GM21619 (cell line): ENCODE measurements at regions not wholly inside any gene's neighbourhood (a gene's known extent, or its start where the extent isn't known, plus 50 kb on each side); places are given as distances from the start of the nearest gene placed in this dataset.

ENCODE experiments used
- ATAC-seq: cut with Tn5 transposase; IDR thresholded peaks from one replicate; pipeline ENCODE4 v1.9.1; 2021; ENCODE audit not compliant: unreplicated experiment

DNA sequence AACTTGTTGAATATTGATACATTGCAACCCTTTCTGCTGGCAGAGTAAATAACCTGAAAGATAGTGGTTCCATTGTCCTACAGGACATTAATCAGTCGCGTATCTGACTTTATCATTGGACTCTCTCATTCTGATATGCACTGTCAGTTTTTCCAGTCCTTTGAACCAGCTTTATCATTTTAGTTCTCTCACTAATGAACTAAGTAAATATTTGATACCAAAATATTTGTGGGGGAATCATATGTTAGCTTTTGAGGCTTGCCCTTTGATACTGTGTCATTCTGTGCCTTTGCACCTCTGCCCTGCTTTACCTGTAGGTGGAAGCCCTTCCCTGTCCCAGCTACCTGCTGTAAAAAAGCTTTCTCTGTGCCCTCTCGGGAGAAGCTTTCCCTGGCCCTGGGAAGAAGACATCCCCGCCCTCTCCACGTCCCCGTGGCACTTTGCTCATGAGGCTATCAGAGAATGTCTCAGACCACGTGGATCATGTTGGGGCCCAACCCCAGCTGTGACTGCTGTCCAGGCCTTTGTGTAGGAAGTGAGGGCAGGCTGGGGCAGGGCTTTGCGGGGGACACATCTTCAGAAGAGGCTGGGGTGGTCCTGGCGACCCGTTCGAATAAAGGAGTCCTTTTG is 117.8 kb upstream of the NXT1 start:
- ATAC-seq = no peak

DNA sequence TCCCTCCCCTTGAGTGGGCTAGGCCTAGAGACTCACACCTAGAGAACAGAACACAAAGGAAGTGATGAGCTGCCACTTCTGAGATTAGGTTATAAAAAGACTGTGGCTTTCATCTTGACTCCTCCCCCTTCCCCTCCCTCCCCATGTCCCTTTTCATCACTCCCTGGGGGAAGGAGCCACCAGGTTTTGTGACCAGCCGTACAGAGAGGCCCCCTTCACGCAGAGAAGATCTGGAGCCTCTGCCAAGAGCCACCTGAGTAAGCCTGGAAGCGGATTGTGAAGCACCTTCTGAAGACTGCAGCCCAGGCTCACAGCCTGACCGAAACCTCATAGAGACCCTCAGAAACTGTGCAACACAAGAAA is 118.4 kb upstream of the NXT1 start:
- no peak for ATAC-seq

DNA sequence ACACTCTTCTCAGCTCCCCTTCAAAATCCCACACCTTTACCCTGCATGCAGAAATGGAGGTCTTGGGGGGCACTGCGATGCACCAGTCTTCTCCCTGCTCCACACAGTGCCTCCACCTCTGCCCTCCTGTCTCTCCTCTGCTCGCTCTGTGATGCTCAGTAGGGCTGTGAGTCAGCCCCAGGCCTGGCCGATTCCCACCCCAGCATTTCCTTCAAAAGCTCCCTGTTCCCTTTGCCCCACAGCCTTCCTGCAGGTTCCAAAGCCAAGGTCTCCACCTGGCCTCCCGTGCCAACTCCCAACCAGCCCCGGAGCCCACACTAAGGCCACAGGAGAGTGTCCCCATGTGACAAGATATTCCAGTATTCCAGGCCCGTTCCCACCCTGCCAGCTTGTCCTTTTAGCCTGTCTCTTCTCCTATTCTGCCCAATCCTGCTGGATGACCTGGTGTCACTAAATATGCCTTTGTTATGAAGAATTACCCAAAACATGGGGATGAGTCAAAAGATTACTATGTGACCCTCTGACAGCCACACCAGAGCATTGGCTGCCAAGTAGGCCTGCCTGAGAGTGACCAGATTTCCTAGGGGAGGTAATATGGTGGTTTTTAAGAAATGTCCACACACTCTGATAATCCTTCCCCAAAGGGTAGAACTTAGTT is 118.9 kb upstream of the NXT1 start:
- no peak for ATAC-seq

DNA sequence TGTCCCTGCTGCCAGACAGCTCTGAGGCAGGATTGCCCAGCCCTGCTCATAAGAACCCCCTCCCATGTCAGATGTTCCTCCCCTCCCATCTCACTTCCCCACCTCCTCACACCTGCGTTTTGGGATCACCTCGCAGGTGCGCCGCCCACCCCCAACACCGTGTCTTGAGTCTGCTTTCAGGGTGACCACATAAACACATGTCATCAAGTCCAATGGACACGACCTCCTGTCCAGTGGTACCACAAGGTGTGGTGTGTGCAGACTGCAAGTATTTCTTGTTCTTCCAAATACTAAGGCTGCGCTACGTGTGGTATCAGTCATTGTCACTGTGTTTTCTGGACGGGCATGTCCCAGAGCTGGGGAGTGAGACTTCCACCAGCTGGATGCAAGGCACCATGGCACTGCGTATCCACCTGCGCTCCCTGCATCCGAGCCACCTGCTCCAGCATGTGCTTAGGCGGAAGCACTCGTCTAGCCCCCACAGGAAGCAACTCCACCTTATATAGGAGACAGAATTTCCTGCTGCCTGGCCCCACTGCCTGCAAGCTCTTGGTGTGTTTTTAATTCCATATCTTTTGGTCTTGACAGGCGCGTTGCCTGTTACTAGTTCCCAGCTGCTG is 119.7 kb upstream of the NXT1 start:
- no peak for ATAC-seq

DNA sequence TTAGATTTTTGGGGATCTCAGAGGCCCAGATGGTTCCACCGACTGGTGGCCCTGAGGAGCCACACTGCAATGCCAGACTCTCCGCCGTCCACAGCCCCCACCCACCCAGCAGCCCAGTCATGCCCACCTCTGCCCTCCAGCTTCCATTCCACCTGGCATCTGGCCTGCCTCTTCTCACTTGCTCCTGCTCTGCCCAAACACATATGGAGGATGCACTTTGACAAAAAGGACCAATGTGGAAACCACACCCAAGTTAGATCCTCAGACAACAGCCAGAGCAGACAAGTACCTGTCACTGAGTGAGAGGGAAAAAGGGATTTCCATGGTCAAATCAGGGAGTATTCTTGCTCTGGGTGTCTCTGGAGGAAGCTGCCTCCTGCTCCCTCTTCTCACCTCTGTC is 120.6 kb upstream of the NXT1 start:
- no peak for ATAC-seq

DNA sequence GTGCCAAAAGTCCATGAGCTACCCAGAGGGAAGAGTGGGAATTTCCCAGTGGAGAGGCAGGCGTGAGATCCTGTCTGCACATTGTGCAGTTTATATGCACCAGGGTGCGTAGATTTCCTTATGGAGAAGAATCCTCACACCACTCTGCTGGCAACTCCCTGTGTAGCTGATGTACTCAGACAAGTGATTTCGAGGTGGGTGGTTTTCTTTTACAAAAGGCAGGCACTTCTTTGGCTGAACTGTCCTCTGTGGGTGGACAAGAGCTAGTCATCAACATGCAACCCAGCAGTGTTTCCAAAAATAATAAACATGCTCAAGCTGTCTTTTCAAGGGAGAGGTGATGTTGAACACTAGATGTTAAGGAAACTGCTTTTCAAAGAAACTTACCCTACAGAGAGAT is 121.7 kb upstream of the NXT1 start:
- no peak for ATAC-seq

DNA sequence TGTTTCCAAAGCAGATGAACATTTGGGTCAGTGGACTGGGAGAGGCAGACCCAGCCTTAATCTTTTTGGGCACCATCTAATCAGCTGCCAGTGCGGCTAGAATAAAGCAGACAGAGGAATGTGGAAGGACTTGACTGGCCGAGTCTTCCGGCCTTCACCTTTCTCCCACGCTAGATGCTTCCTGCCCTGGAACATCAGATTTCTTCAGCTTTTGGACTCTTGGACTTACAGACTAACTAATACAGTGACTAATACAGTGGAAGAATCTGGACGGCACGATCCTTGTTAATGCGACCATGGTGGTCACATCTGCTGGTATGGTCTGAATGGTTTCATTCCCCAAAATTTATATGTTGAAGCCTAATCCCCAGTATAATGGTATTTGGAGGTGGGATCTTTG is 122.6 kb upstream of the NXT1 start:
- no peak for ATAC-seq

DNA sequence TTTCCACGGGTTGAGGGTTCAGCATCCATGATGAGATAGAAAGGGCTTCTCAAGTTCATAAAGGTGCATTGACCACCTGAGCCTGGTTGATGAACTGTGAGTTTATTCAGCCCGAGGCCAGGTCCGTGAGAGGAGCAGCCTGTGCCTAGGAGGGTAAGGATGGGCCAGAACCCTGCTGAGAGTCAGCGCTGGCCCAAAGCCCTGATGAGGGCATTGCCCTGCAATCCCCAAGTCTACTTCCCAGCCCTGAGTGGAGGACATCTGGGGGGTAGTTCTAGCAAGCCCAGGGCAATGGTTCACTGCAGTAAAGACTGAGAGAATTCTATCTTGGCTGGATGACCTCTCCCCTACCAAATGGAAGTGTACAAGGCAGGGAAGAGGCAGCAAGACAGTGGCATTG is 123.3 kb upstream of the NXT1 start:
- no peak for ATAC-seq

DNA sequence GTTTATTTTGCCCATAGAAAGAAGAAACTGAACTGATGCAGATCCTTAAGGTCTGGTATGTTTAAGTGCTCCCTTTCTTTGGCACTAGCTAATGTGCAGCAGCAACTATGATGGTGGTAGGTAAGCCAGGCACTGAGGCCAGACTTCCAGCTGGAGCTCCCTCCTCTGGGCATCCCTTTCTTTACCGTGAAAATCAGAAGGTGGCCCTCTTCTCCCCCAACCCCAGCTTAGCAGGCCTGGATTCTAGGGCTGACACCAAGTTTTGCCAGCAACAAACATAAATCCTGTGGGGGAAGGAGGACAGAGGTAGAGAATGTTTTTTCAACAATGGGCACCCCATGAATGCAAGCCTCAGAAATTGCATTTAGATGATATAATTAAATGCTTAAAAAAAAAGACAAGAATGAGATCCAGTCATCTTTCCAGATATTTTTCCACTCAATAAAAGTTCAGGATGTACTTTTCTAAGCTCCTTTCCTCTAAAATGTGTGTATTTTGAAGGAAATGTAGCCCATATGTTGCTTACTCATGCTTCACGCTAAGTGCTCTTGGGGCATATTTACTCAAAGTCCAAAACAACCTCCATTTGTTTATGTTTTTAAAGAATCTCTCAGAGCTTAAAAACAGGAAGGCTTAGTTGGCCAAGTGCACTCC is 123.9 kb upstream of the NXT1 start:
- no peak for ATAC-seq

DNA sequence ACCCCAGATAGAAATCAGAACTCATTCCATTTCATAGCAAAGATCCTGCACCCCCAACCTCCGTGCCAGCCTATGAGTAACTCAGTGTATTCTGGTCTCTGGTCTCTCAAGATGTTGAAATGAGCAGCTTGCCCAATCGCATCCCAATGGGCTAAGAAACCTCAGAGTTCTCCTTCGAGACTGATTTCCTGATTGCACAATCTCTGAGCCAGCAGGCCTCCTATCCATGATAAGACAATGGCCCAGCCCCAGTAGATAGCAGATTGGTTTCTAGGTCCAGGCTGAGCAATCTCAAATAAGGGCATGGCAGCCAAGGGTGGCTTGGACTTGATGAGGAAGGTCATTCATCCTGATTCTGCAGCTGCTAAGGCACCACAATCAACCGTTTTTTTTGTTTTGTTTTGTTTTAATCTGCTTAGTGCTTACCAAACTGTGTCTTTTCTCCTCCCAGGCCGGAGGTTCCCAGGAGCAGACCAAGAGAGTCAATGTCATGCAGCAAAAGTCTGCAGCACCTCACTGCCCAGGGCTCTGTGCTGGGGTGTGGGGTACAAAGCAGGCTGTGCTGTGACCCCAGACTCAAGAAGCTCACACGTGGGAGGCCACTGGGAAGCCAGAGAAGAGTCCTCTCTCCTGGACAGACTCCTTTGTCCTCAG is 125.1 kb upstream of the NXT1 start:
- ATAC-seq = no peak

DNA sequence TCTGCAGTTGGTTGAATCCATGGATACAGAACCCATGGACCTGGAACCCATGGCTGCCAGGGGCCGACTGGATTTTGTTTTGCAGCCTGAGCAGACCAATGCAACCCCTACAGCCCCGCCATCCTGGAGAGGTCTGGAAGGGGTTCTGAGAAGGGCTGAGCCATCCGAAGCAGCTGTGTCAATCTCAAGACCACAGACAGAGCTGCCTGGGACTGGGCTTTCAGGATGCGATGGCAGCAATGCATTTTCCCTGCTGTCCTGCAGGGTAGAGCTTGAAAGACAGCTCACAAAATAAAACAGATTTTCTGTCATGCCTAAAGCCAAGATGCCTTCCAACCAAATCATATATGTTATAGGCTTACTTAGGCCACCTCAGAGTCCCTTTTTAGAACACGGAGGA is 125.8 kb upstream of the NXT1 start:
- ATAC-seq = no peak

DNA sequence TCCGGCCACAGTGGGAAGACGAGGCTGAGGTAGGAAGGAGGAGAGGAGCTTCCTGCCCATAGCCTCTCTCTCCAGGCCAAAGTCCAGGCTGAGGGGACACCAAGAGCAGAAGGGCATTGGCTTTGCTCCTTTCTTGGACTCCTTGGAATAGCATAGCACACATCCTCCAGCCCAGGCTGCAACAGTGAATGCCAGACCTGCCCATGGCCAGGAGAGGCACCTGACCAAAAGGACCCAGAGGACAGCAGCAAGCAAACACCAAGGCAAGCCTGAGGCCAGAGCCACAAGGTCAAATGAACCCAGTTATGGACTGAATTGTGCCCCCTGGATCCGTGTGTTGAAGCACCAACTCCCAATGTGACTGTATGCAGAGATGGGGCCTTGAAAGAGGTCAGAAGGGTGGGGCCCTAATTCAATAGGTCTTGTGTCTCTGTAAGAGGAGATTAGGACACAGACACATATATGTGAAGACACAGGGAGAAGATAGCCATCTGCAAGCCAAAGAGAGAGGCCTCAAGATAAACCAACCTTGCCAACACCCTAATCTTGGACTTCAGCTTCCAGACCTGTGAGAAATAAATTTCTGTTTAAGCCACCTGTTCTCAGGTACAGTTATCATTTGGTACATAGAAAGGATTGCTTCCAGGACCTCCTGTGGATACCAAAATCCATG is 126.5 kb upstream of the NXT1 start:
- ATAC-seq = no peak

DNA sequence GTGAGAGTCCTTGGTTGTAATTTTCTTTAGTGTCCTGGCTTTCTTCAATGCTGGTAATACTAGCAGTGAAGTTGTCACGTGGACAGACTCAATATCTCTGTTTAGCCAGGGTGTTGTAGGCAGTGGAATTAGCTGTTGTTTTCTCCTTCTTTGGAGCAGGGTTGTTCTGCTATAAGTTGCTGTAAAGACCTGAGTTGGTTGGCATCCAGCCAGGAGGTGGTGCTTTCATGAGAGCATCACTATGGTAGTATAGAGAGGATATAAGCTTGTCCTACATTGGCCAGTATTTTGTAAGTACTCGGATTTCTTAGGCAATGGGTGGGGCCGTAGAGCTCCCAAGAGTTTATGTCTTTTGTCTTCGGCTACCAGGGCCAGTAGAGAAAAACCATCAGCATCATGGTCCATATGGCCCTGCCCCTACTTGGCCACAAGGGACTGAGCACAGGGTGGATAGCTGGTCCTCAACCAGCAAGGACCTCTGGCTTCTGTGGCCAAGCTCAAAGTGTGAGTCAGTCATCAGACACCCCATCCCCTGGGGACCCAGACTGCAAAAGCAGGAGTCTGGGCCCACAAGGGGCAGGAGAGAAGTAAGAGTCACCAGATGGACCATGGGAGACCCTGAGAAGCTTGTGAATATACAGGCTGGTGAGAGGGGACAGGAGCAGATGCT is 127.9 kb upstream of the NXT1 start:
- ATAC-seq = no peak

DNA sequence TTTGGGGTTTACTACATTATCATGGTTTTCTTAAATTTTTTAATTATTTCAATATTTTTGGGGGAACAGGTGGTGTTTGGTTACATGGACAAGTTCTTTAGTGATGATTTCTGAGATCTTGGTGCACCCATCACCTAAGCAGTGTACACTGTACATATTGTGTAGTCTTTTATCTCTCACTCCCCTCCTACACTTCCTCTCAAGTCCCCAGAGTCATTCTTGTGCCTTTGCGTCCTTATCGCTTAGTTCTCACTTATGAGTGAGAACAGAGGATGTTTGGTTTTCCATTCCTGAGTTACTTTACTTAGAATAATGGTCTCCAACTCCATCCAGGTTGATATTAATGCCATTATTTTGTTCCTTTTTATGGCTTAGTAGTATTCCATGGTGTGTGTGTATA is 130.9 kb upstream of the CD93 start:
- no peak for ATAC-seq

DNA sequence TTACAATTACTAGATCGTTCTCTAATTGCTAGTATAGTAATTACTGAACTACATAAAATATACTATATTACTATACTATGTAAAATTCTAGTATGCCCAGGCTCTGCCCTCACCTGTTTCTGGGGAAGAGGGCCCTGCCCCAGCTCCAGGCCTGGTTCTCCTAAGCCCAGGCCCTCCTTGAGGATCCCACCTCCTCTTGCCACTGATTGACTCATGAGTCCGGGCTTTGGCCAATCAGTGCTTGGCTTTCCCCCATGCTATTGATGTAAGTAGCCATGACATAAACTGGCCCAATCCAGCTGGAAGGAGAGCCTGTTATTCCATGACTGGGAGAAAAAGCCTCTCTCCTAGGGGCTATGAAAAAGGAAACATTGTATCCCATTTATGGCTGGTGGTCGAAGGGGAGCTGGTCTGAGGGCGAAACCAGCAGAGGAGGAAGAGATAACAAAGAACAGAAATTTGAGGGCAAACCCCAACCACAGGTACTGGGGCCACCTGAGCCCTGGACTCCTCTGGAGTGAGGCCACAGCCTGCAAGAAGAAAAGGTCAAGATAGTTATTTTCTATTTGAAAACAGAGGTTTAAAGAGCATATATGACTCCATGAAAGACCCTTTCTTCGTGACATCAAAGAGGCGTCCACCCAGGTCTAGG is 129.3 kb upstream of the CD93 start:
- ATAC-seq = no peak

DNA sequence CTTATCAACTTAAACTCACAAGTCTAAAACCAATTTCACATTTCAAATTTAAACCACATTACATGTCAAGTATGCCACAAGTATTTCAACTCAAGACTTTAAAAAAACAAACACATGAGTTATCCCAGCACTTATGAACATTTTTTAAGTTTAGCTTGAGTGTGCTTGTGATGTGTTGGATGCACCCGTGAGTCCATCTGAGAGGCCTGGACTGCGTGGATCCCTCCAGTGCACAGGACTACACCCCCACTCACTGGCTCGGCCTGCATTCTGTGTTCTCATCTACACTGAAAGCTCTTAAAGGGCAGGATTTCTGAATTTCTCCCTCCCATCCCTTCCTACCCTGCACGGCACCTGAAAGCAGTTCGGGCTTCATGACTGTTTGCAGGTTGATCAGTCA is 128.8 kb upstream of the CD93 start:
- no peak for ATAC-seq

DNA sequence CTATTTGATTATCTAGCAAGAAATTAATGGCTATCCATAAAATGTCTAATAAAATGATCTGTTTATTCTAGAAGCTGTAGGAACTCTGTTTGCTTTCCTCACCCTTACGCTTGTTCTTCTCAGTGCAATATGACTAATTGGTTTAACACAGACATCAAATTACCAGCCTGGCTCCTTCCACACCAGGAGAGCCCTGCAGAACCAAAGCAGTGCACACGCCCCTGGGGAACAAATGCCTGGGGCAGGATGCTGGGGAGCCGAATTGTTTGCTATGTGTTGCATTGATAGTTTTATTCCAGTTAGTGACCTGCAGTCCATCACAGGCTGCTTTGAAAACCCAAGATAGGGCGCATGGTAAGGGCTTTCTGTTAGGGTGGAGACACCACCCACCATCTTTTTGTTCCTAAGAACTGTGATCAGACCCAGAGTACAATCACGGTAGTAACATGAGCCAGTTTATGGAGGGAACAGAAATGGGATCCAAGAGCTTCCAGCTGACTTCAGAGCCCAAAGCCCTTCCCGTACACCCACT is 126.4 kb upstream of the CD93 start:
- no peak for ATAC-seq

DNA sequence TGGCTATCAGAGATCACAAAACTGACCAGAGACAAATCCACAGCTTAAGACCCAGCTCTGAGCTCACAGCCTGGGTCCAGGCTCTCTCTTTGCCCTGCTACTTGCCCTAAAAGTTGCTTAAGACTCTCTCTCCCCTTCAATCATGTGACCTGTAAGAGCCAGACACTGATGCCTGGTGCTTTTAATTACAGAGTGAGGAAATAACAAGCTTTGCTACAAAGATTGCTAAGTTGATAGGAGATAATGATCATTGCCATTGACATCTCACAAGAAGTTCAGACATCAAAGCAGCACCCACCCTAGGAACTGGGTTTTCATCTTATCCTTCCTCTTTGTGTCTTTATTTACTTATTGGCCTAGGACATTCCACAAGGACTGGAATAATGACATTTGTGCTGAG is 125.9 kb upstream of the CD93 start:
- ATAC-seq = no peak

DNA sequence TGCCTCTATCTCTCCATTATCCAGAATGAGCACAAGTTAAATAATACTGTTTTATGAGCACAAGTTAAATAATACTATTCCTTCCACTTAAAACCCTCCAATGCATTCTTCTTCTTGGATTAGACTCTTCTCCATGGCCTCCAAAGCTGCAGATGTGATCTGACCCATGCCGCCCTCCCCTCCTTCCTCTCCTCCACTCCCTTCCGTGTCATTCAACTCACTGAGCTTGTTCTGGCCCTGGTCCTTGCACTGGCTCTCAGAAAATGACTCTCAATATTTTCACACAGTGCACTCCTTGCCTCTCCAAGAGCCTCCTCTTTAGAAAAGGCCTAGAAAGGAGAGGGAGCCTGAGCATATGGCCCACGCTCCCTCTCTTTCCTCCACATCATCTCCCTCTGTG is 125.0 kb upstream of the CD93 start:
- ATAC-seq = no peak
